Activated T-cell treated with anti-CD3 and anti-CD28 coated beads for 24 hours (primary cell): ENCODE measurements at regions not wholly inside any gene's neighbourhood (a gene's known extent, or its start where the extent isn't known, plus 50 kb on each side); places are given as distances from the start of the nearest gene placed in this dataset.

ENCODE experiments used
- DNase-seq: peaks from one replicate; pipeline ENCODE4 v3.0.0-alpha.2; 2020; ENCODE audit warnings: low read depth

GRCh38 chr4:108331905-108332632, 163.3 kb upstream of the LEF1 start:
- no peak for DNase-seq

- DNase-seq: no peak
These were observed 159.6 kb upstream of the LEF1 start for GRCh38 chr4:108328383-108328732.

- DNase-seq: no peak
These were observed 159.1 kb upstream of the LEF1 start for GRCh38 chr4:108327642-108328382.

GRCh38 chr4:108325561-108325960, 156.8 kb upstream of the LEF1 start:
- DNase-seq: no peak

GRCh38 chr4:108324450-108324849, 155.7 kb upstream of the LEF1 start:
- DNase-seq: no peak

- DNase-seq: no peak
These were observed 153.8 kb upstream of the LEF1 start for GRCh38 chr4:108322497-108322896.

- DNase-seq: no peak
These were observed 151.3 kb upstream of the LEF1 start for GRCh38 chr4:108320061-108320460.

- DNase-seq: no peak
These were observed 148.6 kb upstream of the LEF1 start for GRCh38 chr4:108317377-108317776.

GRCh38 chr4:108315694-108316093, 147.0 kb upstream of the LEF1 start:
- no peak for DNase-seq

- no peak for DNase-seq
These were observed 146.3 kb upstream of the LEF1 start for GRCh38 chr4:108314900-108315589.

- DNase-seq: no peak
These were observed 145.0 kb upstream of the LEF1 start for GRCh38 chr4:108313546-108314339.

GRCh38 chr4:108311313-108311712, 142.6 kb upstream of the LEF1 start:
- no peak for DNase-seq

GRCh38 chr4:108303488-108304177, 134.9 kb upstream of the LEF1 start:
- DNase-seq: no peak

- DNase-seq: no peak
These were observed 133.0 kb upstream of the LEF1 start for GRCh38 chr4:108301545-108302251.

- no peak for DNase-seq
These were observed 128.9 kb upstream of the LEF1 start for GRCh38 chr4:108297605-108298004.

- DNase-seq: no peak
These were observed 123.5 kb upstream of the LEF1 start for GRCh38 chr4:108292229-108292628.

- no peak for DNase-seq
These were observed 122.4 kb upstream of the LEF1 start for GRCh38 chr4:108291137-108291536.

- no peak for DNase-seq
These were observed 119.2 kb upstream of the LEF1 start for GRCh38 chr4:108287834-108288413.

- no peak for DNase-seq
These were observed 111.3 kb upstream of the LEF1 start for GRCh38 chr4:108280072-108280471.

- DNase-seq: no peak
These were observed 108.0 kb upstream of the LEF1 start for GRCh38 chr4:108276690-108277089.

GRCh38 chr4:108272986-108273385, 104.3 kb upstream of the LEF1 start:
- DNase-seq: no peak
